Hematopoietic multipotent progenitor cell treated with erythropoietin and hydrocortisone succinate and interleukin-3 and kit ligand, for 17 days (in vitro differentiated cells): ENCODE measurements at regions not wholly inside any gene's neighbourhood (a gene's known extent, or its start where the extent isn't known, plus 50 kb on each side); places are given as distances from the start of the nearest gene placed in this dataset.

Source experiments
- DNase-seq: peaks from one replicate; pipeline ENCODE4 v3.0.0-alpha.2; 2015; ENCODE audit warnings: low spot score

- DNase-seq: no peak
Measured at GRCh38 chr14:34348592-34348991, 113.4 kb downstream of the SPTSSA start.

GRCh38 chr14:34347683-34348082 is 114.4 kb downstream of the SPTSSA start:
- DNase-seq: no peak

GRCh38 chr14:34345718-34346465 is 116.1 kb downstream of the SPTSSA start:
- no peak for DNase-seq

- DNase-seq: no peak
Measured at GRCh38 chr14:34344318-34344717, 117.7 kb downstream of the SPTSSA start.

- no peak for DNase-seq
Measured at GRCh38 chr14:34340025-34340625, 121.9 kb downstream of the SPTSSA start.

- DNase-seq: no peak
Measured at GRCh38 chr14:34338056-34338455, 124.0 kb downstream of the SPTSSA start.

DNA sequence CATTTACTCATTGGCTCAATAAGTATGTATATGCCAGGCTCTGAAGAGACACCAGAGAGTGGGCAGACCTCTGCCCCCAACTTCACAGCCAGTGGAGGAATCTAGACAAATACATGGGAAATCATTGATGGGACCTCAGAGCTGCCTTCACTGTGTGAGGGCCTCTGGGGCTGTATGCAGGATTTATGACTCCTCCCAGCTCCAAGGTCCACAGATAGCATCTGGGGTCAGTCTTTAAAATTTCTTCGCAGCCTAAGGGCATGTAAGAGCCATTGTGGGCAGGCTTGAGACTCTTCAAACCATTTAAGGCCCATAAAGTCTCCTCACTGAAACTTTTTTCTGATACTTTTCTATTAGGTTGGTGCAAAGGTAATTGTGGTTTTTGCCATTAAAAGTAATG is 125.5 kb downstream of the SPTSSA start:
- no peak for DNase-seq

- no peak for DNase-seq
Measured at GRCh38 chr14:34335968-34336367, 126.1 kb downstream of the SPTSSA start.

DNA sequence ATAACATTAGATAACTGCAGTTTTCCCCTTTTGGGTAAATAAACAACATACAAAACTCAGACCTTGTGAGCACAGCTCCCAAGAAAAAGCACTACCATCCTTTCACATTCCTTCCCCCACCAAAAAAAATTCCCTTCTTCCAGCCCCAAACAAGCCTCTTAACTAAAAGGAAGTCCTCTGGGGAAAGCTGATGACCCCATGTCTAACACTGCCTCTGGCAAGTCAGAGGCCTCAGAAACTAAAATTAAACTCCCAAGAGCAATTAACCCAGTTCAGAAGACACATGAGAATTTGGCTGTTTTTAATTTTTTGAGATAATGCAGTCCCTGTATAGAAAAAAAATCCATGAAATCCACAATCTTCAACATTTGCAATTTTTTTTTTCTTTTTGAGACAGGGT is 127.7 kb downstream of the SPTSSA start:
- no peak for DNase-seq

DNA sequence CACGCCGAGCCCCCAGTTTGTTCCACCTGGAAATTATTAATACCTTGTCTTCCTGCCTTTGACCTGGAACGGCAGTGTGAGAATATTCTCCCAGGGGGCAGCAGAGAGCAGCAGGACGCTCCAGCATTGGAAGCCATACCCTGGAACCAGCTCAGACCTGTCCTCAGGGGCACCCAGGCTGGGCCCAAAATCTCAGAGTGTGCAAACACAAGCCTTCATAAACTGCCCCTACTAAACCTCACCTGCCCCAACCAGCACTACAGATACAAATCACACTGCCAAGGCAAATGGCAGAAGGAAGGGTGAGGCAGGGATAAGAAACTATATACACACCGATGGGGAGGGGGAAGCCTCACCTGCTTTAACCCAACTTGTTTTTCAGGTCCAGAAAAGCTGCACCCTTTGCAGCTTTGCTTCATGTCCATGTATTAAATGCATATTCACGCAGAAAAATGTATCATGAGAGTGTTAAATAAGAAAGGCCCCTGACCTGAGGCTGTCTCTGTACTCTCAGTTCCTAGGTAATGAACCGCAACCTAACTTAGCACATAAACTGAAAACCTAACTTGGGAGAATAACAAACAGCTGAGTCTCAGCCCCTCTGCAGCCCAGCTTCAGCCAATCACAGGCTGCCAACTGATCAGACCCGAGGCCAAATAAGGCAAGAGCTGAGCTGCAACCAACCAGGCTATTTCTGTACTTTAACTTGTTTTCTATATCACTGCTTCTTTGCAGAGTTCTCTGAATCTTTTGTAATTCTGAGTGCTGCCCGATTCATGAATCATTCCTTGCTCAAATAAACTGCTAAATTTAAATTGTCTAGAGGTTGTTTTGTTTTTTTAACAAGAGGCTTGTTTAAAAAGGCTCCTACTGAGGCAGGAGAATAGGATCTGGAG is 130.1 kb downstream of the SPTSSA start:
- DNase-seq: peak; percentile 25

DNA sequence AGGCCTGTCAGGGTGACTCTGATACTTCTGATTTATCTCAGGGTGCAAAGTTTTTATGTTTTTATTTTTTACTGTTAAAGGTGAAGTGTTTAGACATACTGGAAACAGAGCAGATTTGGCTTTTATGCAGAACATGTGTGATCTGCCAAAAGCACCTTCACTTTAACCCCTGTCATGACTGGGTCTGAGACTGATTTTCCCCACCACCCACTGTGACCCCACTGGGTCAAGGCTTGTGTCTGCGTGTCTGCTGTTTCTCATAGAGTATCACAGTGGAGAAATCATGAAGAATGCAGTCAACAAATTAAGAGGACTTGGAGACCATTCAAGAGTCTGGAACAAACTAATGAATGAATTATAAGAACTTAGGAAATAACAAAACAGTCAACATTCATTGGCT is 131.2 kb downstream of the SPTSSA start:
- DNase-seq: no peak

- no peak for DNase-seq
Measured at GRCh38 chr14:34329301-34329700, 132.7 kb downstream of the SPTSSA start.

- DNase-seq: no peak
Measured at GRCh38 chr14:34328178-34328577, 133.9 kb downstream of the SPTSSA start.

GRCh38 chr14:34325493-34325892 is 136.5 kb downstream of the SPTSSA start:
- DNase-seq: no peak

DNA sequence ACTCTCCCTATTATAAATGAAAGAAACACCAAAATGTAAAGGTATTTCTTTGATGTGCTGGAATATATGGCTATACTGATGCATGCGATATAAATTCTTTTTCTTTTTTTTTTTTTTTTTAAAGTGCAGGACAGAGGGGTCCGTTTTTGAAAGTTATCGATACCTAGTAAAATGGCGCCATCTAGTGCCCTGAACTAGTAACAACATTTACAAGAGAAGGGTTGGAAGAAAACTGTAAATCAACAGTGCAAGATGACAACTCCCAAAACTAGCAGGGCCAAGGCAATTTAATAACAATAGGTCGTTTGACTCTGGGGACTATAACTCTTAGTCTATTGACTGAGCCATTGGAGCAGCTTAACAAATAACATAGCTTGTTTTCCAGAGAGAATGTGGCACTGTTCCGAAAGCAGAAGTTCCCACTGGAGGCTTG is 137.7 kb downstream of the SPTSSA start:
- peak; percentile 57 for DNase-seq

GRCh38 chr14:34322940-34323418 is 139.1 kb downstream of the SPTSSA start:
- DNase-seq: peak; percentile 80

DNA sequence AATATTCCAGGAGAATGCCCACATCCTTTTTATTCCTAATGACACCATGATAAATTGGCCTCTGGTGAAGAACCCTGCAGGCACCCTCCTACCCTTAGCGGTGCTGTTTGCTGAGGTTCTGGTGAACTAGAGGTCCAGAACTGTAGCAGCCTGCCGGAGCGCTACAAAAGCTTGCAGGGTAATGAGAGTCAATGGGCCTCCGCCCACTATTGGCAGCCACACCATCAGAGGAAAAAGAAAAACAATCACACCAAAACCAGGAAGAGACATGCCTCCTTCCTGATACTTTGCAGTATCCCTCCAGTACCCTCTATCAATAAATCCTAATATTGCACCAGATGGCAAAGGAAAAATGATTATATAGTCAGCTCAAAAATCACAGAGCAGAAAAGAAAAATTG is 142.9 kb downstream of the SPTSSA start:
- DNase-seq: no peak

DNA sequence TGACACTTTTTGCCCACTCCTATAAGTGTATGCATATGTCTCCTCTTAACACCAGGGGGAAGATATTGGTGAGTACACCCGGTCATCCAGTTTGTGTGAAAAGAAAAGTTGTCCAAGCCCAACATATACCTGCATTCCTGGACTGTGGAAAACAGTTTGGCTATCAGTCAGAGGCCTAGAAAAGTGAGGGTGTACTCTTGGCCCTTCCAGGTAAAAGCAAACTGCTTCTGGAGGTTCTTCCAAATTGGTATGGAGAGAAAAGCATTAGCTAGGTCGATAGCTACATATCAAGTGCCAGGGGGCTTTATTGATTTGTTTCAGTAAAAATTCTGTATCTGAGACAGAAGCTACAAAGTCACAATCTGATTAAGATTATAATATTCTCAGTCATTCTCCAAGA is 144.0 kb downstream of the SPTSSA start:
- no peak for DNase-seq

- DNase-seq: no peak
Measured at GRCh38 chr14:34310724-34311123, 151.3 kb downstream of the SPTSSA start.

GRCh38 chr14:34303811-34304210 is 158.2 kb downstream of the SPTSSA start:
- DNase-seq: no peak

- DNase-seq: no peak
Measured at GRCh38 chr14:34302654-34303053, 159.4 kb downstream of the SPTSSA start.

DNA sequence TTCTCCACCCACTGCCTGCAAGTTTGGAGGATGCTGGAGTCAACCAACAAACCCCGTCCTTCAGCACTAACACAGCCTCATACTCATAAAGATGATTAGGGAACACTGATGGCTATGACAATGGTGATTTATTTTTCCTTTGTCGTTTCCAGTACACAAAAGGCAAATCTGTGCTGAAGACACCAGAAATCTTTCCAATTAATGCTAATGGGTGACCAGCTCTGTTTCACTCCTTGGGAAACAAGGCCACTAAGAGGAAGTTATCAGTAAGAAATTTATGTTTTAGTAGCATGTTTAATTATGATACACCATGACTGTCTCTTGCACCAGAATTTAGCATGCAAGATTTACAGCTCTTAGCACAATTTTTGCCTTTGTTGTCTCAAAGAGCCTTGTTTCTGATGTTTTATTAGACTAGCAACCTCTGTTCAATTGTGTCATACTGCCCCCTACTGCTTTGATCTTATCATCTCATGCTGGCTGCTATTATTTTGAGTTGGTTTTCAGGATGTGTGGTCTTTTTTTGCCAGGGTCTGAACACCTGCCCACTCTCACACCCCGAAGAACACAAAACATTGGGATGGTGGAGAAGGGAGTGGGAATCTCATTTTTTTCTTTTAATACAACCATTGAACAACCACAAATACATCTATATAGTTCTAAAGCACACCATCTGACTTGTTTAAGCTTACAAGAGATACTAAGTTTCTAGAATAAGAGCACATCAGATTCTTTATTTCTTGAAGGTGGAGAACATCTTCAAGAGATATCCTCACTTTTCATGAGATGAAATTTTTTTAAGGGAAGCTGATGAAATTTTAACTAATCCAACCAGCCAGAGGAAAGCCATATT is 160.9 kb downstream of the SPTSSA start:
- DNase-seq: peak; percentile 39
